Stimulated activated naive CD4-positive, alpha-beta T cell treated with Interleukin-2 at 50 U/mL for 16 hours (primary cell): ENCODE measurements at regions not wholly inside any gene's neighbourhood (a gene's known extent, or its start where the extent isn't known, plus 50 kb on each side); places are given as distances from the start of the nearest gene placed in this dataset.
"Not testable (repeated sequence)": the region's sequence is repeated elsewhere in the genome, so short reads cannot be mapped to it uniquely, and the experiment has no call there.

Source experiments
- DNase-seq: peaks from one replicate; lab custom pipeline; 2025; lab: John Stamatoyannopoulos, UW

DNA sequence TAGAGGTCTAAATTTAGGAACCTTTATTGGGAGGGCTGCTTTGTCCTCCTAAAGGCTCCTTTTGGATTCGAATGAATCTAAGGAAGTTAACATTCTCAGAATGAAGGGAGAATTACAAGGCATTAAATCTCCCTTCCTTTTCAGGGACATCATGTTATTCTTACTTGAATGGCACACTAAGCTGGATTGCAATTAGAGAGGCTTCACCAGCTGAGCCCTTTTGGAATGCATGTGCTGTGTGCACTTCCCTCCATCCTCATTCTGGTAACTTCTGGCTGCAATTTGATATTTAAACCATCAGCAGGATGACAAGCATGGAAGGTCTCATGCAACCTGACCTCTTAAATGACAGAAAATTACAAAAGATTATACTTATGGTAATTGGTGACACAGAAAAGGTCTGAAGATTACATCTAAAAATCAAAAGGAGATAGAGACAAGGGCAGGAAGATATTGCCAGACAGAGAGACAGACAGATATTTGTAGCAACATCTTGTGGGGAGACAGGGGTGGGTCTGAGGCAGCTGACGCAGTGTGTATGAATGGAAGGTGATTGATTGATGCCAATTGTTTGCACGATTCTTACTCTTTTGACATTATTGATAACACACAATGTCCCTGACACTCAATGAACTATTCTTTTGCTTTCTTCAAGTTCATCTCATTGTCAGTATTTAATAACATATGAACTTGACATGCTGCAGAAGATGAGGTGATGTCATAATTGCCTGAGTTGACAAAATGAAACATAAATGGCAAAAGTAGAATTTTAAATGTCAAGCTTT lies 570.8 kb upstream of the GYPC start:
- DNase-seq, result no peak

DNA sequence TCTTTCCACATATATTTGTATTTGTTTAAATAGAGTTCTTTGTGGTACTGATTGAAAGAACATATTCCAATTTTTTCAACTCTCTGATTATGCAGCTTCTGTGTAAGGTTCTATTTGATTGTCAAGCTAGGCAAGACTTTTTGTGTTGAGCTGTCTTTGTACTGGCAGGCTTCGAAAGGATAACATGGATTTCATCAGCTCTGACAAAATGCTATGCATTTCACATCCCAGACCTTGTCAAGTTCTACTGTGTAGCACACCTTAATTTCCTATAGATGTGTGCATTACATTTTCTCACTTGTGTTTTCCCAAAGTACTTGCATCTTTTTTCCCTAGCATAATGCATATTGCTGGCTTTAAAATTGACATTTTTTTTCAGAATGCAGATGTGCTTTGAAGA lies 555.0 kb upstream of the GYPC start:
- no peak for DNase-seq

DNA sequence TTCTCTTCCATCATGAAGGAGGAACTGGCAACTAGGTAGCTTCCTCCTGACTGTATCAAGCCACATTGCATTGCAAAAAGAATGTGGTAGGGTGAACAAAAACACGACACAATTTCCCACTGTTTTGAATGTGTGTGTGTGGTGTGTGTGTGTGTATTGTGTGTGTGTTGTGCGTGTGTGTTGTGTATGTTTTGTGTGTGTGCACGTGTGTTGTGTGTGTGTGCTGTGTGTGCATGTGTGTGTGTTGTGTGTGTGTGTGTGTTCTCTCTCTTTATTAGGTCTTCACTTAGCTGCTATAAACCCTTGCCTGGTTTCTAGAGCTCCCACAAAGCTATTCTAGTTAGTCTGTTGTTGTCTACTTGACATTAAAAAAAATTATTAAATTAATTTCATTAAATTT lies 550.0 kb upstream of the GYPC start:
- no peak for DNase-seq

DNA sequence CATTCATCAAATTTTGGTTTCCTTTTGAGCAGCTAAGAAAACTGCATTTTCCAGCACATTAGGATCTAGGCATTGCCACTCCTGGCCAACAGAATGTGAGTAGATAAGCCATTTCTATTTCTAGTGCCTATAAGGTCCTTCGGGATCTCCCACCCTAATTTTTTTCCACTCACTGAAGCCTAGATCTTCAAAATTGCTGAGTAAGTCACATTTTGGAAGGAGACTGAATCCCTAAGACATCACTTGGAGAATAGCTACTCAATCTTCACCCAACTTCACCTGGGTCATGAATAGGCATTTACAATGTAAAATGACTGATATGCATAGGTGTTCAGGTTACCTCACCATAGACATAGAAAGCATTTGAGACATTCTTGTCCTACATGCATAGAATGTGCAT lies 548.1 kb upstream of the GYPC start:
- DNase-seq, result no peak

DNA sequence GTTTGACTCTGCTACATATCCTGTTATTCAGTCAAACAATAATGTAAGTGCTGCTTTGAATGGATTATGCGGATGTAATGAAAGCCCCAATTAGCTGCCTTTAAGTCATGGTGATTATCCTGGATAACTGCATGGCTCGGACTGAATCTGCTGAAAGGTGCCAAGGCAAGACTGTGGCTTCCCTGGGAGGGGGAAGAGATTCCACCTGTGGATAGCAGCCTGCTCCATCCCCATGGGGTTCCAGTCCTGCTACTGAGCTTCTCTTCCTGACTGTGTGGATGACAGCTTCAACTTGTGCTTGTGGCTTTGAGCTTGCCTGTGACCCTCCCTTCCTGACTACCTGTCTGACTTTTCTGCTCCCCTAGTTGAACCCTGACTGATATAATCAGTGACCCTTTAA lies 540.0 kb upstream of the GYPC start:
- no peak for DNase-seq

DNA sequence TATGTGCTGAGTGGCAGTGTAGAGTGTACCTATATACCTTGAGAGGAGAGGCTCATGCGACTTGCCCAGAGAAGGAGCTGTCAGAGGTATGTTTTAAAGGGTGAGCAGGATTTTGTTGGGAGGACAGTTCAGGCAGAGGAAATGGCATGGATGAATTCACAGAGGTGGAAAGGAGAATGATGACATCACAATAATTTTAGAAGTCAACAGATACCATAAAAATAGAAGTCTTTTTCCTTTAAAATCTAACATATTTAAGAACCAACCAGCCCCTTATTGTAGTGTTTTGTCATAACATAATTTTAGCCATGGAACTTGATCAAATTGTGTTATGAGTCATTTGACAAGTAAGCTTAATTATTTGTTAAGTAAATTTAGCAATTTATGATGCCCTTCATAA lies 538.1 kb upstream of the GYPC start:
- DNase-seq, result no peak

DNA sequence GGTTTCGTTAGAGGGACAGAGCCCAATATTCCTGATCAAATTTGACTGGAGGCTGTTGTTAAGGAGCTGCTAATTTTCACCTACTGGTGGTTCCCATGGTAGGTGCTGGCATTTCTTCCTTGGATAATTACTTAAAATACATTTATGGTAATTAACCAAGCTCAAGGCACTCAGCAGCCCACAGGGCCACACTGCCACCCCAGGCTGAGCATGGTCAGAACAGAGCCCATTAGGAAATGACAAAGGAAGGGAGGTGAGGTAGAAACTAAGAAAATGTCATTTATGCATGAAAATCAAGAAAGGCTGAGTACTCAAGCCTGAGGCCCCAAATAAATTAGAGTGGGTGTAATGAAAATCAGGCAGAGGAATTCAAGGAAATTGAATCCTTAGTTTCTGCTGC lies 510.2 kb upstream of the GYPC start:
- no peak for DNase-seq

DNA sequence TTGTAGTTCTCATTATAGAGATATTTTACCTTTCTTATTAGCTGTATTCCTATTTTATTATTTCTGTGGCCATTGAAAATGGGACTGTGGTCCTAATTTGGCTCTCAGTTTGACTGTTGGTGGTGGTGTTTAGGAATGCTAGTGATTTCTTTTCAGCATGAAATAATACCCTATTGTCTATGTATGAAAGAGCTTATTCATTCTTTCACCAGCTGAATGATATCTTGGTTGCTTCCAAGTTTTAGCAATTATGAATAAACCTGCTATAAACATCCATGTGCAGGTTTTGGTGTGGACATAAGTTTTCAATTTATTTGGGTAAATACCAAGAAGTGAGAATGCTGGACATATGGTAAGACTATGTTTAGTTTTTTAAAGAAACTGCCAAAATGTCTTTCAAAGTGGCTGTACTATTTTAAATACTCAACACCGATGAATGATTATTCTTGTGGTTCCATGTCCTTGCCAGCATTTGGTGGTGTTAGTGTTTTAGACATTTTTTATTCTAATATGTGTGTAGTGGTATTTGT lies 501.6 kb upstream of the GYPC start:
- DNase-seq, result no peak

DNA sequence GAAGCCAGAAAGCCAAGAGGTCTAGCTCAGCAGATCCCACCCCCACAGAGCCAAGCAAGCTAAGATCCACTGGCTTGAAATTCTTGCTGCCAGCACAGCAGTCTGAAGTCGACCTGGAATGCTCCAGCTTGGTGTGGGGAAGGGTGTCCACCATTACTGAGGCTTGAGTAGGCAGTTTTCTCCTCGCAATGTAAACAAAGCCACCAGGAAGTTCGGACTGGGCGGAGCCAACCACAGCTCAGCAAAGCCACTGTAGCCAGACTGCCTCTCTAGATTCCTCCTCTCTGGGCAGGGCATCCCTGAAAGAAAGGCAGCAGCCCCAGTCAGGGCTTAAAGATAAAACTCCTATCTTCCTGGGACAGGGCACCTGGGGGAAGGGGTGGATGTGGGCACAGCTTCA lies 495.0 kb upstream of the GYPC start:
- DNase-seq, result not testable (repeated sequence)

DNA sequence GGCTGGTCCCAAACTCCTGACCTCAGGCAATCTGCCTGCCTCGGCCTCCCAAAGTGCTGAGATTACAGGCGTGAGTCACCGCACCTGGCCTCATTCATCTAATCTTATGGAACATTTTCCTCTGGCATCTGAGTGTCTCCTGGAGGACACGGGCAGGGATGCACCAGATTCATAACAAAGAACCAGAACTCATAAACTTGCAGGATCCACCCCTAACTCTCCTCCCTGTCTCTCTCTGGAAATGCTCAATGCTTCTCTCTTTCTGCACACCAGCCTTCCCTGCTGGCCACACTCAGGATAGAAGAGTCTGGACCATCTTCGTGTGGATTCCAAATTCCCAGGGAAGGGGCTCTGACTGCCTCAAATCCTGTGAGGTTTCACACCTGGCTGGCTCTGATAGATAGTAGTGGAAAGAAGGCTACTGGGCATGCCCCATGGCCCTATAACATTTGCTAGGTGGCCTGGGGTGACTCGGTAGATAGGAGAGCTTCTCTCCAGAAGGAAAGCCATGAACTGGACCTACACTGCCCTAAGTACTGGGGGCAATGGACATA lies 483.2 kb upstream of the GYPC start:
- DNase-seq, result no peak

DNA sequence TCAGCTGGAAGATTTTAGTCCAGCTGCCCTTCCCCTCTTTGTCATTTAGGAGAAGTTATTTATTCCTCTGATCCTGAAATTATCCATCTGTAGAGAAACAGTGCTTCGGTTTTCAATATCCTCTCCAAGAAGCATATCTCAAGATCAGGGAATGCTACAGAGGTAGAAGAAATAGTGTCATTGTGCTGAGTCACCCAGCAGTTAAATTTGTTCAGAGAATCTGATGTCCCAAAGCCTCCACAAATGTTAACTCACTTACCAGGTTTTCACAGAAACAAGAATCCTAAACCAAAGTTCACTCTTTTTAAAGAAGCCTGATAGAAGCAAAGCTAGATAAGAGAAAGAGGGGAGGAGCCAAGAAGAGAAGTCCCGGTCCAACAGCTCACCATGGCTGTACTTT lies 480.7 kb upstream of the GYPC start:
- DNase-seq, result no peak

DNA sequence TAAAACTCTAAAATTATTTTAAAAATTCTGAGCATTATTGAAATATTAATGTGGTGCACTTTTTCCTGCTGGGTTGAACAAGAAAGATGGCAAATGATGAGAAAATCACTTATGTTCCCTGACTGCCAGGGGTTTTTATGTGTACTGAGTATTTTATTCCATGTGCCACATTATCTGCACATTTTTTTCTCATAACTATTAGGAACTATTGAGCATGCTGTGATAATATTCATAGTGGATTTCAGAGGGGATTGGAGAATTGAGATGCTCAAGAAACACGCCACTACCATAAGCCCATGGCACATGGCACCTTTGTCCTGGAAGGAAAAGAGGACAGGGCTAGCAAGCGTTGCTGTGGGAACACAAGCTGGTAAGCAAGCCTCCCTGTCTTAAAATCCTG lies 478.5 kb upstream of the GYPC start:
- no peak for DNase-seq

DNA sequence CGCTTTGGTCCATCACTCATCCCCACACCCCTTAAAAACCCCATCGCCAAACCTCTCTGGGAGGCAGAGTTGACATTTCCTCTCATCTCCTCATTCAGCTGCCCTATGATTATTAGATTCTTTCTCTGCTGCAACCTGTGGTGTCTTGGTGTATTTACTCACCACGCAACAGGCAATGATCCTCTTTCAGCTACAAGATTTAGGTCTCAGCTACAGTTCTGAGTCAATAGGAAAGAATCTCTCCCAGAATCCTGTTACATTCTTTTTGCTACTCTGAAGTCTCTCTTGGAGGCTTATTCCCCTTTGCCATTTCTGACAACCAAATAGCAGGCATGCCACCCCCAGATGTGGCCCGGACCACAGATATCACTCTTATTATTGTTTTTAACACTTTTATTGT lies 468.3 kb upstream of the GYPC start:
- DNase-seq, result no peak

DNA sequence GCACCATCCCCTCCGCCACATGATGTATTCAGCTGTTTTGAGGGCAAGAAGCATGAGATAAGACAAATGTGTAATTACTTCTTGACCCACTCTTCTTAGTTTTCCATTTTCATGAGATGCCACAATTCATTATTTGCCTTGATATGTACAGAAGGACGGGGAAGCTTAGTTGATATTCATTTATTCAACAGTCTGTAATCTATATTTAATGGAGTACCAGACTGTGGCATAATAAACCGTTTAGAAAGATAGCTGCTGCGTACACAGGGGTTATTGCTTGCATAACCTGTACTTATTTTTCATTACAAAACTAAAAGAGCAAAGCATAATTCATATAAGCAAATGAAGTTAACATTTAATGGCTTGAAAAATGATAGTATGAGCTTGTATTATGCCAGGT lies 466.4 kb upstream of the GYPC start:
- no peak for DNase-seq

DNA sequence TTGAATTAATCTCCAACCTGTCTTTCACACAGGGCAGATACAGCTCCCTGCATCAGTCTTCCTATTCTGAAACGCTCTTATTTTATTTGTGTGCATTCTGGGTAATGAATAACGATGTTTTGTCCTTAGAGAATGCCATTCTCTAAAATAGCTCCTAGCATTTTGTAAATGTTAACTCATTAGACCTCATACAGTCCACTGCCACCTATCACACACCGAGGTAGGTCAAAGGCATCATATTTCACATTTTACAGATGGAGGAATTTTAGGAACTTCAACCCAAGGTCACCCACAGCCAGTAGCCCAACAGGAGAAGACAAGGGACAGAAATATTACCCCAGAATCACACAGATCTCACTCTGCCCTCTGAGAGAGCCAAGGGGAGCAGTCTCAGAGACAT lies 455.4 kb upstream of the GYPC start:
- DNase-seq, result no peak

DNA sequence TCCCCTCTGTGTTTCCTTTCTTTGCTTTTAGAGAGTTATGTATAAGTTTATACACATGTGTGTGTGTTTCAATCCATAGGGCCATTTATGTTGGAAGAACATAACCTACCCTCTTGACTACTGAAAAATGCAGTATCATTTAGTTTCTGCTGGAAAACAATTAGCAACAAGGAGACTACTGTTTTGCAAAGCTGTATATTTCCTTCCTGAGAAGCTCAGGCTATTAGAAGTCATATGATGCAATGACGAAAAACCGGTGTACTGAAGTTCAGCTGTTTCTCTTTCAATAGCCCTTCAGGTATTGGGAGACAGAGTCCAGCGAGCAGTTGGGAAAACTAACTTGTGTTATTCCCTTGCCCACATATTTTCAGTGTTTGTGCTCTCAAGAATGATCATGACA lies 447.7 kb upstream of the GYPC start:
- DNase-seq, result no peak

DNA sequence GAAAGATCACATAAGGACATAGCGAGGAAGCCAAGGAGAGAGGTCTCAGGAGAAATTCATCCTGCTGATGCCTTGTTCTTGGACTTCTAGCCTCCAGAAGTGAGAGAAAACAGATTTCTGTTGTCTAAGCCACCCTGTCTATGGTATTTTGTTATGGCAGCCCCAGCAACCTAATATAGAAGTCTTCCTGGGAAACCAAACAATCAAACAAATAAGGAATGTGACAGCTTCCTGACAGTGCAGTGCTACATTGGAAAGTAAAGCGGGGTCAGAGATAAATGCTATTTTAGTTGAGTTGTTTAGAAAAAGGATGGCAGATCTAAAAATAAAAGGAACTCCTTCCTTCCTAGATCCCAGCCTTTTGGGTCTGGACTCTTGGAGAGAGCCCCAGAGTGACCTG lies 443.2 kb upstream of the GYPC start:
- DNase-seq, result no peak

DNA sequence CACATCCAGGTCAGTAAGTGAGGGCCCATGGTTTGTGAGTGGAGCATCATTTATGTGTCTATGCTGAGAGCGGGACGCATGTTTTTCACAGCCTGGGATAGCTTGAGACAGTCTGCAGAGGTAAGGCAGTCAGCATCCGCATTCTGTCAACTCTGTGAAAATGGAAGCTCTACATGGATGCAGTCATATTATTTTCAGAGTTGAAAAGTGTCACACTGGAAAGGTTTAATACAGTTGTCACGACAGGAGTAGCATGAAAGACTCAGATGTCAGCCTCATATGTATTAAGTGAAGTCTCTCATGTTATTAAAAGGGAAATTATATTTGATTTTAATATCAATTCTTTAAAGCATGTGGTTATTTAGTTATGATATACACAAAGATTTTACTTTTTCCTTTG lies 436.9 kb upstream of the GYPC start:
- DNase-seq, result no peak

DNA sequence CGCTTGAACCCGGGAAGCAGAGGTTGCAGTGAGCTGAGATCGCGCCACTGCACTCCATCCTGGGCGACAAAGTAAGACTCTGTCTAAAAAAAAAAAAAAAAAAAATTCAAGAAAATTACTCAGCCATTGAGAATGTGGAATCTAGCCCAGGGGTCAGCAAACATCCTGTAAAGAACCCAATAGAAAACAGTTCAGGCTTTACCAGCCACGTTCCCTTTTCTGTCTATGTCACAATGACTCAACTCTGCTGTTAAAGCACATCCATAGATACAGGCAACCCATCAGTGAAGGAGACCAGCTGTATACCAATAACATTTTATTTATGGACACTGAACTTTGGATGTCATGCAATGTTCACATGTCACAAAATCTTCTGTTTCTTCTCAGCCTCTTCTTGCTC lies 435.6 kb upstream of the GYPC start:
- DNase-seq, result no peak

DNA sequence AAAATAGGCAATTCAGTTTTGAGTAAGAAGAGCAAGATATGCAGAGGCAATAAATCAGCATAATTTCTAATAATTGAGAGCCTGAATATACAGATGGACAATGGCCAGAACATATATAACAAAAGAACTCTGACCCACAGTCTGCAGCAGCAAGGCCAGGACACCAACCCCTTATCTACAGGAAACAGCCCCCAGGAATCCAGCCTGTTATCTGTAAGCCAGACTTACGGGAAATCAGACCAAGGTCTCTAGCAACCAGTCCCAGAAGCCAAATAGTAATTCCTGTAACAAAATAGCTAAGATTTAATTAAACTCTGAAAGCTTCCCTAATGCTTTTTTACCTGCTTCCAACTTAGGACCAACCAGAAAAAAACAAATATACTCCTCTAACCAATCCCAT lies 434.5 kb upstream of the GYPC start:
- DNase-seq, result no peak

DNA sequence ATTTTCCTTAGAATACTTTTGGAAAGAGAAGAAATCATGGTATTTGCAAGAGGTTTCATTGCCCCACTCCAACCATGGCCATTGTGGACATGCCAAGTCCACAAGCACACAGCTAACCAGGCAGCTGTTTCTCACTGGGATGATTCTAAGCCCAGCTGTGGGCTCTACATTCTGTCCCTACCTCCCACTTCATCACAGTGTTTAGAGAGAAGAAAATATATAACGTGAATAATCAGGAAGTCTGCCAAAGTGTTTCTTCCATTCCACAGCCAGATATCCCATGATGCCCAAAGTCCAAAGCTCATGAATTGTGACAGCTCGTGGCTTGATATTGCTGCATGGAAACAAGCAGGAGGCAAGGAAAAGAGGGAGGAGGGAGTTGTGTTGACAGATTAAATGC lies 433.7 kb upstream of the GYPC start:
- no peak for DNase-seq

DNA sequence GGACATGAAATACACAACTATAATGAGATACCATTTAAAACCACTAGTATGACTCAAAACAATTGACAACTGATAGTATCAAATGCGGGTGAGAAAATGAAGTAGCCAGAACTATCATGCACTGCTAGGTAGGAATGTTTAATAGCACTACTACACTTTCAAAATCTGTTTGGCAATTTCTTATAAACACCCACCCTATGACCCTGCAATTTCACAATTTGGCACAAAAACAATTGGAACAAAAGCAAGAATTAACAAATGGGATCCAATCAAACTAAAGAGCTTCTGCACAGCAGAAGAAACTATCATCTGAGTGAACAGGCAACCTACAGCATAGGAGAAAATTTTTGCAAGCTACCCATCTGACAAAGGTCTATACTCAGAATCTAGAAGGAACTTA lies 431.2 kb upstream of the GYPC start:
- DNase-seq, result no peak

DNA sequence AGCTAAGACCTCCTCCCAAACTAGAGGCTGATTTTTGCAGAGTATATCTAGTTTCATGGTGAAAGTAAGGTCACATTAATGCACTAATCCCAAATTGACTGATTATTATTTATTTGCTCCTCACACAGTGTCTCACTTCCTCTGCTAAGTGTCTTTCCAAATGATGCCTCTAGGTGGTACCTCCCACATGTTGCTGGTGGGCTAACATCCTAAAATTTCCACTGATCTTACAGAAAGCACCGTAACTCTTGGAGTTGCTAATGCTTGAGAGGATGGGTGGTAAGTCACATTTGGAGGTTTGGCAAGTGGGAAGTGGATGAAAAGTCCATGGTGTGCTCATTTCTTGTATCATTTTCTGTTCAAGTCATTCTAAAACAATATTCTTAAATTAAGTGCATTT lies 428.7 kb upstream of the GYPC start:
- DNase-seq, result no peak

DNA sequence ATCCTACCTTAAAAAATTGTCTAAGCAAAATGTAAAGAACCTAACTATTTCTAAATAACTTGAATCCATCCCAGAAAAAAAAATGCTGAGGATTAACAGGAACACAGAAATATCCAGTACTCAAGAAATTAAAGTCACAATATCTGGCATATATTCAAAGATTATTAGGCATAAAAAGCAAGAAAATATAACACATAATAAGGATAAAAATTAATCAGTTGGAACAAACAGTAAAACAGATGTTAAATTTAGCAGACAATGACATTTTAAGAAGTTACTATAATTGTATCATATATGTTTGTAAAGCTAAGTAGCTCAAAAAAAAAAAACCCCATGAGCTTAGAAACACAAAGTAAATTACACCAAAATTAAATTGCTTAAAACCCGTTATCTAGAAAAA lies 427.4 kb upstream of the GYPC start:
- DNase-seq, result no peak
